OCI-LY7 (cell line): ENCODE measurements at regions not wholly inside any gene's neighbourhood (a gene's known extent, or its start where the extent isn't known, plus 50 kb on each side); places are given as distances from the start of the nearest gene placed in this dataset.

Source experiments
- BruUV-seq: library from RNA; stranded (reverse); fragments of 400-500 nt; replicated peaks from 2 replicates; lab custom pipeline; 2021; lab: Mats Ljungman, UMichigan
- CTCF ChIA-PET: fragments of 300-600 bp; sonication (Branson Sonifier 250); formaldehyde crosslinking; loops from one replicate; lab custom pipeline; 2022; ENCODE audit warnings: antibody characterized with exemption; ENCODE audit not compliant: unreplicated experiment; lab: Charles Lee
- POLR2A ChIA-PET: fragments of 300-600 bp; sonication (Branson Sonifier 250); formaldehyde crosslinking; loops from one replicate; lab custom pipeline; 2022; ENCODE audit warnings: antibody characterized with exemption; lab: Charles Lee
- DNase-seq: peaks from one replicate; pipeline ENCODE4 v3.0.0-alpha.2; 2015; ENCODE audit warnings: low spot score
- H2AFZ ChIP-seq: fragments of 200-600 bp; sonication (generic), shearing (Covaris generic); 2 replicates; pipeline ENCODE4 v1.6.1; 2014; ENCODE audit warnings: mild to moderate bottlenecking, antibody characterized with exemption, low read length, moderate library complexity
- H3K27ac ChIP-seq: fragments of 200-600 bp; sonication (generic); 2 replicates; pipeline ENCODE4 v1.5.1; 2014; ENCODE audit warnings: mixed run types, low read depth, mild to moderate bottlenecking, moderate library complexity, low read length, inconsistent platforms; ENCODE audit not compliant: poor library complexity, severe bottlenecking
- H3K36me3 ChIP-seq: fragments of 200-600 bp; sonication (generic); 2 replicates; pipeline ENCODE4 v1.6.1; 2014; ENCODE audit warnings: mild to moderate bottlenecking, antibody characterized with exemption, low read length, moderate library complexity, mixed read lengths; ENCODE audit not compliant: insufficient read depth
- H3K4me1 ChIP-seq: fragments of 200-600 bp; sonication (generic); 2 replicates; pipeline ENCODE4 v1.5.1; 2014; ENCODE audit warnings: mild to moderate bottlenecking, low read length; ENCODE audit not compliant: insufficient read depth, poor library complexity, severe bottlenecking
- H3K4me2 ChIP-seq: fragments of 200-600 bp; sonication (generic); 2 replicates; pipeline ENCODE4 v1.6.1; 2014; ENCODE audit warnings: mild to moderate bottlenecking, low read length
- H3K4me3 ChIP-seq: fragments of 200-600 bp; sonication (generic); 2 replicates; pipeline ENCODE4 v1.5.1; 2014; ENCODE audit warnings: mild to moderate bottlenecking, low read depth, low read length; ENCODE audit not compliant: poor library complexity, severe bottlenecking
- H3K79me2 ChIP-seq: fragments of 200-600 bp; sonication (generic); 2 replicates; pipeline ENCODE4 v1.6.1; 2016; ENCODE audit warnings: low read depth, mild to moderate bottlenecking, low read length, moderate library complexity, mixed read lengths; ENCODE audit not compliant: insufficient read depth
- H3K9me2 ChIP-seq: fragments of 200-600 bp; sonication (generic); 2 replicates; pipeline ENCODE4 v1.6.1; 2016; ENCODE audit warnings: mild to moderate bottlenecking, low read length, mixed read lengths; ENCODE audit not compliant: insufficient read depth
- H3K9me3 ChIP-seq: fragments of 200-600 bp; sonication (generic); 2 replicates; pipeline ENCODE4 v1.6.1; 2014; ENCODE audit warnings: mild to moderate bottlenecking, mixed run types, low read length, mixed read lengths
- H4K20me1 ChIP-seq: fragments of 200-600 bp; sonication (generic); 2 replicates; pipeline ENCODE4 v1.6.1; 2014; ENCODE audit warnings: mild to moderate bottlenecking, antibody characterized with exemption, low read length, moderate library complexity, mixed read lengths; ENCODE audit not compliant: insufficient read depth
- CTCF ChIP-seq: fragments of 200-600 bp; sonication (generic); conservative IDR thresholded peaks from 2 replicates; pipeline ENCODE4 v1.5.1; 2014; ENCODE audit warnings: mild to moderate bottlenecking, antibody characterized with exemption, low read length, moderate library complexity, mixed read lengths
- EZH2phosphoT487 ChIP-seq: fragments of 200-600 bp; sonication (generic); IDR thresholded peaks from 2 replicates; pipeline ENCODE4 v1.6.1; 2018; ENCODE audit warnings: low read depth, borderline replicate concordance, mild to moderate bottlenecking, mixed run types, antibody characterized with exemption, low read length, moderate library complexity, mixed read lengths
- intact Hi-C: fragments of 100-400 bp; cut with micrococcal nuclease; formaldehyde crosslinking; loops from one replicate; pipeline ENCODE4 v1.10.0; 2022; ENCODE audit not compliant: unreplicated experiment

- no peak for TF ChIP-seq EZH2phosphoT487
- no peak for TF ChIP-seq CTCF
- Histone ChIP-seq H3K9me3 (no peaks in the 10 kb centered on the region), H3K4me3 (no peak overlapping the region), H3K9me2 (no peaks in the 10 kb centered on the region; the same call in 1 of the 2 replicates), H3K27ac (no peak overlapping the region), H3K36me3 (no peaks in the 10 kb centered on the region), H3K4me1 (no peaks in the 10 kb centered on the region), H2AFZ (no peak overlapping the region), H3K79me2 (no peaks in the 10 kb centered on the region), H3K4me2 (no peak overlapping the region), H4K20me1 (no peaks in the 10 kb centered on the region)
- no peak for DNase-seq
- CTCF ChIA-PET: no interaction called here
- intact Hi-C loops: no loop called here
- POLR2A ChIA-PET: no interaction called here
- no TSS peak for BruUV-seq
Measured at GRCh38 chr6:97865612-97866011, 582.6 kb upstream of the MMS22L start.

- CTCF ChIA-PET: no interaction called here
- H4K20me1 ChIP-seq: no peaks in the 10 kb centered on the region
- POLR2A ChIA-PET: no interaction called here
- H3K27ac ChIP-seq: no peak overlapping the region
- no TSS peak for BruUV-seq
- H2AFZ ChIP-seq: no peak overlapping the region
- DNase-seq: no peak
- no peaks in the 10 kb centered on the region for H3K9me3 ChIP-seq
- no peaks in the 10 kb centered on the region for H3K36me3 ChIP-seq
- TF ChIP-seq EZH2phosphoT487 (no peak), CTCF (no peak)
- no peak overlapping the region for H3K4me3 ChIP-seq
- no peaks in the 10 kb centered on the region for H3K4me1 ChIP-seq
- H3K9me2 ChIP-seq: no peaks in the 10 kb centered on the region; the same call in 1 of the 2 replicates
- intact Hi-C loops: no loop called here
- no peaks in the 10 kb centered on the region for H3K79me2 ChIP-seq
- H3K4me2 ChIP-seq: no peak overlapping the region
Measured at GRCh38 chr6:97866616-97867015, 583.6 kb upstream of the MMS22L start.

GRCh38 chr6:97867177-97867576 is 584.2 kb upstream of the MMS22L start:
- Histone ChIP-seq H3K27ac (no peak overlapping the region), H3K9me2 (no peaks in the 10 kb centered on the region; the same call in 1 of the 2 replicates), H4K20me1 (no peaks in the 10 kb centered on the region), H3K79me2 (no peaks in the 10 kb centered on the region), H3K4me2 (no peak overlapping the region), H3K4me1 (no peaks in the 10 kb centered on the region), H3K36me3 (no peaks in the 10 kb centered on the region), H3K4me3 (no peak overlapping the region), H3K9me3 (no peaks in the 10 kb centered on the region), H2AFZ (no peak overlapping the region)
- TF ChIP-seq CTCF (no peak), EZH2phosphoT487 (no peak)
- CTCF ChIA-PET: no interaction called here
- POLR2A ChIA-PET: no interaction called here
- intact Hi-C loops: no loop called here
- BruUV-seq: no TSS peak
- no peak for DNase-seq
